ENCODE measurements at regions not wholly inside any gene's neighbourhood (a gene's known extent, or its start where the extent isn't known, plus 50 kb on each side); places are given as distances from the start of the nearest gene placed in this dataset.

DNA sequence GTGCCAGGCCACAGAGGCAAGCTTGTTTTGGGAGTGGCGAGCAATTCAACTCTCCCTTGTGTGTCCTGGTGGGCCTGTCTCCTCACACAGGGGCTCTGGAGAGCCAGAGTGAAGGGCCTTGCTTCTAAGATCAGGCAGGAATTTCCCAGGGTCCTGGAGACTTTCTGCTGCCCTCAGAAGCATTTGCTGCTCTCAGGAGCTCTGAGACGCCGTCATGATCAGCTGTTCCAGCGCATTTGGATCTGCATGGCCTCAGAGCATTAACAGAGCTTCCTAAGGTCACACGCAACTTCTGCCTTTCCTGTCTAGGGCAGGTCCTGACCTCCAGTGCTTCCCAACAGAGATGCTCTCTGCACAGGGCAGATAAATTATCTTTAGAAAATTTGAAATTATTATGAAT lies 52.2 kb upstream of the C10orf90 start:
- DNase-seq (ENCODE audit: low spot score): no peak
- peaks cover 4% of the 10 kb centered on the region for H3K9me3 Mint-ChIP-seq
- no peaks in the 10 kb centered on the region for H3K27me3 Mint-ChIP-seq (ENCODE audit: low read depth)
- no peaks in the 10 kb centered on the region for H3K36me3 Mint-ChIP-seq (ENCODE audit: low read depth)
- H3K4me1 Mint-ChIP-seq (ENCODE audit: low read depth): no peaks in the 10 kb centered on the region
- H3K27ac Mint-ChIP-seq: no peak overlapping the region
- H3K4me3 Mint-ChIP-seq: no peak overlapping the region

GRCh38 chr10:126723226-126723625 lies 52.7 kb upstream of the C10orf90 start:
- no peak overlapping the region for H3K27ac Mint-ChIP-seq
- no peaks in the 10 kb centered on the region for H3K4me1 Mint-ChIP-seq (ENCODE audit: low read depth)
- no peaks in the 10 kb centered on the region for H3K27me3 Mint-ChIP-seq (ENCODE audit: low read depth)
- peaks cover 1% of the 10 kb centered on the region for H3K9me3 Mint-ChIP-seq
- no peak for DNase-seq (ENCODE audit: low spot score)
- H3K36me3 Mint-ChIP-seq (ENCODE audit: low read depth): no peaks in the 10 kb centered on the region
- no peak overlapping the region for H3K4me3 Mint-ChIP-seq

- Mint-ChIP-seq H3K4me1 (ENCODE audit: low read depth) (no peaks in the 10 kb centered on the region), H3K36me3 (ENCODE audit: low read depth) (no peaks in the 10 kb centered on the region), H3K27me3 (ENCODE audit: low read depth) (no peaks in the 10 kb centered on the region), H3K27ac (no peak overlapping the region), H3K4me3 (no peak overlapping the region), H3K9me3 (peaks cover 4% of the 10 kb centered on the region)
- DNase-seq (ENCODE audit: low spot score): no peak
These were observed 58.9 kb upstream of the C10orf90 start for GRCh38 chr10:126729314-126729870.

DNA sequence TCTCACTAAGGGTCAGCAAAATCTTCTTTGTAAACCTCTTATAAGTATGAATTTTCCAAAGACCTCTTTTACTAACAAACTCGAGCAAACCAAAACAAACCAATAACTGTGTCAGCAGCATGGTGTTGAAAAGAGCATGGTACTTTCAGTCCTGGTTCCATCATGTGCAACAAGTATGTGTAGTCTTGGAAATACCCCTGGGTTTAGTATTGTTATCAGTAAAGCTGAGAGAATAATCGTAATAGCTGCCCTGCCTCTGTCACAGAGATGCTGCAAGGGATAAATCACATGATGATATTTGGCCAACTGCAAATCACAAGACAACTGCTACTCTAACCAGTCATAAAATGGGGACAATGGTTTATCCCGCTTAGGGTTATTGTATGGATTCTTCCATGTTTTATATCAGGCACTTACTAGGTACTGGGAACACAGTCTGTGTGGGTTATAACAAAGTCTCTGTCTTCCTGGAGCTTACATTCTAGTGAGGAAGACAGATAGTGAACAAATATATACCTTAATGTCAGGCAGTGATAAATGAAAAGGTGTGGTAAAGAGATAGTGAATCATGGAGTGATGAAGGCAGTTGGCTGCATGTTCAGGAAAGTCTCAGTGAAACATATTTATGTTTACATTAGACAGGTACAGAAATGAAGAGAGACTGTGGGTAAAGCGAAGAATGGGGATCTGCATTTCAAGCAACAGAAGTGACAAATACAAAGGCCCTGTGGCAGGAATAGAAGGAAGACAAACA lies 60.5 kb upstream of the C10orf90 start:
- no peak overlapping the region for H3K4me3 Mint-ChIP-seq
- H3K9me3 Mint-ChIP-seq: peaks cover 4% of the 10 kb centered on the region
- H3K36me3 Mint-ChIP-seq (ENCODE audit: low read depth): no peaks in the 10 kb centered on the region
- H3K27ac Mint-ChIP-seq: no peak overlapping the region
- DNase-seq (ENCODE audit: low spot score): no peak
- no peaks in the 10 kb centered on the region for H3K27me3 Mint-ChIP-seq (ENCODE audit: low read depth)
- no peaks in the 10 kb centered on the region for H3K4me1 Mint-ChIP-seq (ENCODE audit: low read depth)

DNA sequence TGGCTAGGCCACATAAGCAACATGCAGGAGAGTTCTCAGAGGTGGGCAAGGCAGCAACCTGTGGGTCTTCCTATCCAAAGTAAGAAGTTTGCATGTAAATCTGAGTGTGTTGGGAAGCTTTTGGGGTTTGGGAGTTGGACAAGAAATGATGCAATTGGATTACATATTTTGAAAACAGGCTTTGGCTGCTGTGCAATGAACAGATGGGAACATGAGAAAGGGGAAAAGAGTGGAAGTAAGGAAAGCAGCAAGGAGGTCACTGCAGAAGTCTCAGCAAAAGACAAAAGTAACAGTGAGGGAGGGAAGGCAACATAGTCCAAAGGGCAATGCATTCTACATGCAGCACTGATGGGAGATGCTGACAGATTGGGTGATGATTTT lies 61.1 kb upstream of the C10orf90 start:
- Mint-ChIP-seq H3K4me1 (ENCODE audit: low read depth) (no peaks in the 10 kb centered on the region), H3K36me3 (ENCODE audit: low read depth) (no peaks in the 10 kb centered on the region), H3K9me3 (peaks cover 4% of the 10 kb centered on the region), H3K4me3 (no peak overlapping the region), H3K27me3 (ENCODE audit: low read depth) (no peaks in the 10 kb centered on the region), H3K27ac (no peak overlapping the region)
- no peak for DNase-seq (ENCODE audit: low spot score)

DNA sequence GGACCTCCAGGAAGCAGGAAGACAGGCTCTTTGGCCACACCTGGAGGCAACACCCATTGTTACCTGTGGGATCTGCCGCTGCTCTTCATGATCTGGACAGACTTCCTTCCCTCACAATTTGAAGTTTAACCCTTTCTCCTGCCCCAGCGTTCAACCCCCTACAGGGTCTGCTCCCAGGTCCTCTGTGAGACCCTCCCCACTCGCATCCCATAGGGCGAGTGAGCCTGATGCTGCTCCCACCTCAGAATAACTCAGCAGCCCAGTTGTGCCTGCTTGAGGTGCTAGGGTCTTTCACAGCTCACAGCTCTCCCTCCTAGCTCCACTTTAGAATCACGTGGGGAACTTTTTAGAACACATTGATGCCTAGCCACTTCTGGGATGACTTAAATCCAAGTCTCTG lies 61.8 kb upstream of the C10orf90 start:
- no peak for DNase-seq (ENCODE audit: low spot score)
- Mint-ChIP-seq H3K36me3 (ENCODE audit: low read depth) (no peaks in the 10 kb centered on the region), H3K9me3 (peaks cover 4% of the 10 kb centered on the region), H3K4me1 (ENCODE audit: low read depth) (no peaks in the 10 kb centered on the region), H3K4me3 (no peak overlapping the region), H3K27ac (no peak overlapping the region), H3K27me3 (ENCODE audit: low read depth) (no peaks in the 10 kb centered on the region)

DNA sequence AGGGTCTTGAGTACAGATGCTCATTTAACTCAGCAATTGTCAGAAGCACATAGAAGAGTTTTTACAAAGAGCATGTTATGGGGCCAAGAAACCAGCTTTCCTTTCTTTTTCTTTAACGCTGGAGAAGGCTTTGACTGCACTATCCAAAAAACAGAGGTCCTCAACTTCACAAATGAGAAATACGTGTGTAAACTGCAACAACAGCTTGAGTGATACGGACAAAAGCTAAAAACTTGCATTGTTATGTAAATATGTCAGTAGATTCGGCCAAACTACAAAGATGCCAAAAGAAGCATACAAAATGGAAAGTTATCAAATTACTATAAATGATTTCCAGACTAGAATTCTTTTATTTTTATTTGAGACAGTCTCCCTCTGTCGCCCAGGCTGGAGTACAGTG lies 62.4 kb upstream of the C10orf90 start:
- H3K9me3 Mint-ChIP-seq: peaks cover 4% of the 10 kb centered on the region
- no peaks in the 10 kb centered on the region for H3K36me3 Mint-ChIP-seq (ENCODE audit: low read depth)
- no peak overlapping the region for H3K27ac Mint-ChIP-seq
- no peak overlapping the region for H3K4me3 Mint-ChIP-seq
- DNase-seq (ENCODE audit: low spot score): no peak
- H3K4me1 Mint-ChIP-seq (ENCODE audit: low read depth): no peaks in the 10 kb centered on the region
- no peaks in the 10 kb centered on the region for H3K27me3 Mint-ChIP-seq (ENCODE audit: low read depth)

- H3K27ac Mint-ChIP-seq: no peak overlapping the region
- no peaks in the 10 kb centered on the region for H3K27me3 Mint-ChIP-seq (ENCODE audit: low read depth)
- H3K4me1 Mint-ChIP-seq (ENCODE audit: low read depth): no peaks in the 10 kb centered on the region
- no peak overlapping the region for H3K4me3 Mint-ChIP-seq
- H3K36me3 Mint-ChIP-seq (ENCODE audit: low read depth): no peaks in the 10 kb centered on the region
- H3K9me3 Mint-ChIP-seq: no peaks in the 10 kb centered on the region
- no peak for DNase-seq (ENCODE audit: low spot score)
These were observed 63.5 kb upstream of the C10orf90 start for GRCh38 chr10:126734015-126734414.

DNA sequence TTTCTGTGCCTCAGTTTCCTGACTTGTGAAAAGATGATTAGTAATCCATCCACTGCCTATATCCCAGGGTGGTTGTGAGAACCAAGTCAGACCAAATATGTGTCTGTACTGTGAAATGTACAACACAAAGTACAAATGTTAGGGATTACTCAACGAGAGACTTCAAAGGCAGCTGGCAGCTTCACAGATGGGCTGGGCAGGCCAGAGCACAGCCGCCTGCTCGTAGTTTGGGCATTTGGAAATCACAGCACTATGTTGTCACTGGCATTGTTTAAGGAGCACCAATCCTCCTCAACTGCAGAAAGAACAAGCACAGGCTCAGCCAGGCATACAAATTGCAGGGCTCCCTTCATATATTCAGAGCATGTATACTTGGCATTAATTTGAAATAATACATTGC lies 64.5 kb upstream of the C10orf90 start:
- no peaks in the 10 kb centered on the region for H3K9me3 Mint-ChIP-seq
- H3K36me3 Mint-ChIP-seq (ENCODE audit: low read depth): no peaks in the 10 kb centered on the region
- H3K27ac Mint-ChIP-seq: no peak overlapping the region
- H3K4me1 Mint-ChIP-seq (ENCODE audit: low read depth): no peaks in the 10 kb centered on the region
- H3K27me3 Mint-ChIP-seq (ENCODE audit: low read depth): no peaks in the 10 kb centered on the region
- DNase-seq (ENCODE audit: low spot score): no peak
- H3K4me3 Mint-ChIP-seq: no peak overlapping the region

DNA sequence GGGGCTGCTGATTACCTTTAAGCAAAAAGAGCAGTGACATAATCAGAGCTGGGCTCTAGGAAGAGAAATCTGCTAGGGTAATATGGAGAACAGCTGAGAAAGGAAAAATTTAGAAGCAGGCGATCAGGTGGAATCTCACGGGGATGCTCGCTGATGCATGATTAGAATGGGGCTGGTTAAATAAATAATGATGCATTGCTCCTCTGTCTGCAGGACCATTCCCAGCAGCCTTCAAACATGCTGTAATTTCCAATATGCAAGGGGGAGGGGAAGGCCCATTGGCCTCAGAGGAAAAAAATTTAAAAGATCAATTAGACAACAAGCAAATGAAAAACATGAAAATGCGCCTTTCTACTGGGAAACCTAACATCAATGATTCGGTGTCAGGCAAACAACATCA lies 65.6 kb upstream of the C10orf90 start:
- Mint-ChIP-seq H3K36me3 (ENCODE audit: low read depth) (no peaks in the 10 kb centered on the region), H3K4me3 (no peak overlapping the region), H3K27ac (no peak overlapping the region), H3K9me3 (no peaks in the 10 kb centered on the region), H3K4me1 (ENCODE audit: low read depth) (no peaks in the 10 kb centered on the region), H3K27me3 (ENCODE audit: low read depth) (no peaks in the 10 kb centered on the region)
- no peak for DNase-seq (ENCODE audit: low spot score)

GRCh38 chr10:126736727-126737126 lies 66.2 kb upstream of the C10orf90 start:
- H3K27me3 Mint-ChIP-seq (ENCODE audit: low read depth): no peaks in the 10 kb centered on the region
- H3K9me3 Mint-ChIP-seq: no peaks in the 10 kb centered on the region
- no peaks in the 10 kb centered on the region for H3K4me1 Mint-ChIP-seq (ENCODE audit: low read depth)
- no peak overlapping the region for H3K4me3 Mint-ChIP-seq
- H3K36me3 Mint-ChIP-seq (ENCODE audit: low read depth): no peaks in the 10 kb centered on the region
- no peak for DNase-seq (ENCODE audit: low spot score)
- no peak overlapping the region for H3K27ac Mint-ChIP-seq

DNA sequence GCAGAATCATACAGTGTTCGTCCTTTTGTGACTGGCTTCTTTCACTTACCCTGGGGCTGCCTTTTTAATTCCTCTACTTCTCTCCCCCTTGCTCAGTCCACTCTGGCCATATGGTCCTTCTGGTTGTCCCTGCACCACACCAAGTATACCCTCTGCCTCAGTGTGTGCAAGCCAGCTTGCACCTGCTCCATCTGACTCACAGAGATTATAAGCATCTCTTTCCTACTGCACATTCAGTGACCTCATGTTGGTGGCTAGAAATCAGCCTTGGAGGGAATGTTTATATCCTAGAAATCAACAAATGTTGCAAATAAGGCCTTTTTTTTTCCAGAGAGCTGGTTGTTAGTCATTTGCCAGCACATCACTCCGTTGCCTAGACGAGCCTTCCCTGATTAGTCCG lies 67.5 kb upstream of the C10orf90 start:
- H3K36me3 Mint-ChIP-seq (ENCODE audit: low read depth): no peaks in the 10 kb centered on the region
- H3K9me3 Mint-ChIP-seq: peaks cover 2% of the 10 kb centered on the region
- H3K4me3 Mint-ChIP-seq: no peak overlapping the region
- H3K27me3 Mint-ChIP-seq (ENCODE audit: low read depth): no peaks in the 10 kb centered on the region
- H3K27ac Mint-ChIP-seq: no peak overlapping the region
- no peaks in the 10 kb centered on the region for H3K4me1 Mint-ChIP-seq (ENCODE audit: low read depth)
- no peak for DNase-seq (ENCODE audit: low spot score)

DNA sequence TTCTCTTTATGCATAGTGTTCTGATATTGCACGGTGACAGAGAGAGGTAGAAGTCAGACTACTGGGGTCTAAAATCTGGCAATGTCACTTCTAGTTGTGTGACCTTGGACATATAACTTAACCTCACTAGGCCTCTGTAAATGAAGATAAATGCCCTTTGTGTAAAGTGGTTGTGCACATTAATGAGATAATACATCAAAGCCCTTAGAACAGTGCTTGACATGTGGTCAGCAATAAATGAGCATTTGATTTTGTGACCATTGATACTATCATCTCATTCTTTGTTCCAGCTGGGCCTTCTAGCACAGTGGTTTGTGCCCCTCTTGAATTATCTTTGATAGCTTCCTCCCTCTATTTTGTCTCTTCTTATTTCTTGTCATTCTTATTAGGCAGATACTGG lies 74.1 kb upstream of the C10orf90 start:
- H3K27ac Mint-ChIP-seq: no peak overlapping the region

DNA sequence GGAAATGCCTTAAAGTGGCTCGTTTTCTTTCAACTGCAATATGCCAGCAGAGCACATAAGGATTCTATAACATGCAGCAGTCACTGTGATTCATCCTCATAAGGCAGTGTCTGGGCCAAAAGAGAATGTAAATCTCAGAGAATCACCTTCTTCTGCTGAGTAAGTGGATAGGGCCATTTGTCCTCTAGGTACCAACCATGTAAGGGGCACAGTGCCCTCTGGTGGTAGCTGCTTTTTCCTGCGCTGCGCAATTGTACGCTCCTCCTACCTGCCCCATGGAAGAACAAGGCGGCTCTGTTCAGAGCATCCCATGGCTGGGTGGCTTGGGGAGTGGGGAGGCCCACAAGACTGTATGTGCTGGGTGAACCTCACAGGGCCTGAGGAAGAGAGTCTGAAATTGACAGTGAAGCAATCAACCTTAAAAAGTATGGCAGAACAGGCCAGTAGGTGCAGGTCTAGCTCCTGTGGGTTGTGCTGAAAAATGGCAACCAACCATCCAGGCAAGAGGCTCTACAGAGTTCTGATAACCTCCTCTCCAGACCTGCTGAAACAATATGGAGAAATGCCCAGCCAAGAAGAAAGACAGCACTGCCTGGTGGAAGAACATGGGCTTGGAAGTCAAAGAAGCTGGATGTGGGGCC lies 78.6 kb upstream of the C10orf90 start:
- no peaks in the 10 kb centered on the region for H3K27me3 Mint-ChIP-seq (ENCODE audit: low read depth)
- no peaks in the 10 kb centered on the region for H3K9me3 Mint-ChIP-seq
- peak; percentile 15 for DNase-seq (ENCODE audit: low spot score)
- H3K4me1 Mint-ChIP-seq (ENCODE audit: low read depth): no peaks in the 10 kb centered on the region
- no peak overlapping the region for H3K4me3 Mint-ChIP-seq
- no peaks in the 10 kb centered on the region for H3K36me3 Mint-ChIP-seq (ENCODE audit: low read depth)
- H3K27ac Mint-ChIP-seq: no peak overlapping the region

More for the DNA sequence above, 74.1 kb upstream of the C10orf90 start:
- DNase-seq (ENCODE audit: low spot score): no peak
- Mint-ChIP-seq H3K27me3 (ENCODE audit: low read depth) (no peaks in the 10 kb centered on the region), H3K4me3 (no peak overlapping the region), H3K9me3 (peaks cover 3% of the 10 kb centered on the region), H3K4me1 (ENCODE audit: low read depth) (no peaks in the 10 kb centered on the region), H3K36me3 (ENCODE audit: low read depth) (no peaks in the 10 kb centered on the region)
